Calu3 (cell line): ENCODE measurements at regions not wholly inside any gene's neighbourhood (a gene's known extent, or its start where the extent isn't known, plus 50 kb on each side); places are given as distances from the start of the nearest gene placed in this dataset.

Experiments
- BruUV-seq: library from RNA; stranded (reverse); fragments of 400-500 nt; replicated peaks from 2 replicates; lab custom pipeline; 2021; lab: Mats Ljungman, UMichigan
- CTCF ChIA-PET: fragments of 300-600 bp; sonication (Branson Sonifier 250); formaldehyde crosslinking; loops from one replicate; lab custom pipeline; 2022; ENCODE audit warnings: antibody characterized with exemption; lab: Charles Lee
- DNase-seq: peaks from one replicate; pipeline ENCODE4 v3.0.0; 2022
- H3K27ac Mint-ChIP-seq: one replicate; pipeline ENCODE4 v1.8.0; 2022; ENCODE audit warnings: mixed read lengths; ENCODE audit not compliant: unreplicated experiment
- H3K27me3 Mint-ChIP-seq: one replicate; pipeline ENCODE4 v1.8.0; 2022; ENCODE audit warnings: mixed read lengths; ENCODE audit not compliant: unreplicated experiment
- H3K36me3 Mint-ChIP-seq: one replicate; pipeline ENCODE4 v1.8.0; 2022; ENCODE audit warnings: mild to moderate bottlenecking, moderate library complexity, mixed read lengths; ENCODE audit not compliant: insufficient read depth, unreplicated experiment
- H3K4me1 Mint-ChIP-seq: one replicate; pipeline ENCODE4 v1.8.0; 2022; ENCODE audit warnings: mild to moderate bottlenecking, low read depth, mixed read lengths; ENCODE audit not compliant: unreplicated experiment
- H3K4me3 Mint-ChIP-seq: one replicate; pipeline ENCODE4 v1.8.0; 2022; ENCODE audit warnings: mild to moderate bottlenecking, low read depth, moderate library complexity, mixed read lengths; ENCODE audit not compliant: unreplicated experiment
- H3K9me3 Mint-ChIP-seq: one replicate; pipeline ENCODE4 v1.8.0; 2022; ENCODE audit warnings: low read depth, mixed read lengths; ENCODE audit not compliant: unreplicated experiment
- CTCF ChIP-seq: fragments of 200-600 bp; IDR thresholded peaks from one replicate; pipeline ENCODE4 v1.8.0; 2022; ENCODE audit warnings: antibody characterized with exemption; ENCODE audit not compliant: unreplicated experiment
- intact Hi-C: fragments of 100-400 bp; cut with micrococcal nuclease; formaldehyde crosslinking; loops from one replicate; pipeline ENCODE4 v1.10.0; 2022; ENCODE audit not compliant: unreplicated experiment

GRCh38 chr1:216887032-216887431 is 163.8 kb upstream of the ESRRG start:
- no peaks in the 10 kb centered on the region for H3K4me1 Mint-ChIP-seq
- no peak for DNase-seq

GRCh38 chr1:216884614-216885229 is 161.5 kb upstream of the ESRRG start:
- TF ChIP-seq CTCF, result no peak
- Mint-ChIP-seq H3K9me3 (no peaks in the 10 kb centered on the region), H3K4me1 (no peaks in the 10 kb centered on the region), H3K27me3 (no peaks in the 10 kb centered on the region), H3K4me3 (no peak overlapping the region), H3K36me3 (no peaks in the 10 kb centered on the region), H3K27ac (no peak overlapping the region)
- DNase-seq, result no peak
- CTCF ChIA-PET, result no interaction called here
- intact Hi-C loops, result no loop called here
- no TSS peak for BruUV-seq

More at GRCh38 chr1:216887032-216887431, 163.8 kb upstream of the ESRRG start:
- H3K4me3 Mint-ChIP-seq, result no peak overlapping the region
- no peaks in the 10 kb centered on the region for H3K9me3 Mint-ChIP-seq
- BruUV-seq, result no TSS peak
- H3K36me3 Mint-ChIP-seq, result no peaks in the 10 kb centered on the region
- TF ChIP-seq CTCF, result no peak
- H3K27me3 Mint-ChIP-seq, result no peaks in the 10 kb centered on the region
- H3K27ac Mint-ChIP-seq, result no peak overlapping the region
- intact Hi-C loops, result no loop called here
- CTCF ChIA-PET, result no interaction called here

GRCh38 chr1:216883518-216883917 is 160.3 kb upstream of the ESRRG start:
- Mint-ChIP-seq H3K4me3 (no peak overlapping the region), H3K27me3 (no peaks in the 10 kb centered on the region), H3K27ac (no peak overlapping the region), H3K4me1 (no peaks in the 10 kb centered on the region), H3K9me3 (no peaks in the 10 kb centered on the region), H3K36me3 (no peaks in the 10 kb centered on the region)
- intact Hi-C loops, result no loop called here
- no TSS peak for BruUV-seq
- CTCF ChIA-PET, result no interaction called here
- no peak for TF ChIP-seq CTCF
- DNase-seq, result no peak

- TF ChIP-seq CTCF, result no peak
- Mint-ChIP-seq H3K9me3 (no peaks in the 10 kb centered on the region), H3K27me3 (no peaks in the 10 kb centered on the region), H3K4me3 (no peak overlapping the region), H3K36me3 (no peaks in the 10 kb centered on the region), H3K4me1 (no peaks in the 10 kb centered on the region), H3K27ac (no peak overlapping the region)
- DNase-seq, result no peak
- CTCF ChIA-PET, result no interaction called here
- no TSS peak for BruUV-seq
- intact Hi-C loops, result no loop called here
Measured at GRCh38 chr1:216881695-216882094, 158.5 kb upstream of the ESRRG start.
